ENCODE measurements at regions not wholly inside any gene's neighbourhood (a gene's known extent, or its start where the extent isn't known, plus 50 kb on each side); places are given as distances from the start of the nearest gene placed in this dataset.

DNA sequence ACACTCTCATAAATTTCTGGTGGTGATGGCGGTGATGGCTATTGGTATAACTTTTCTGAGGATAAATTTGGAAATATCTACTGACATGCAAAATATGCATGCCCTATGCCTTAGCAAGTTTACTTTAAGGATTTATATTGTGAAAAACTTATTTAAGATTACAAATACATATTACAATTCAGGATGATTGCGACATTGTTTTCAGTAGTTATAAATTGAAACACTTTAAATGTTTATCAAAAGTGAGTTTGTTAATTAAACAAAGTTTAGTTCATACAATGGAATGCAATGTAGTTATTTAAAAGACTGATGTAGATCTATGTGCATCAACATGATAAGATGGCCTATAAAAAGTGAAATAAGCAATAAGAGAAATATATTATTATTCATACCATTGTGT is 331.3 kb upstream of the NR5A2 start:
- TF ChIP-seq, protein P1, sequence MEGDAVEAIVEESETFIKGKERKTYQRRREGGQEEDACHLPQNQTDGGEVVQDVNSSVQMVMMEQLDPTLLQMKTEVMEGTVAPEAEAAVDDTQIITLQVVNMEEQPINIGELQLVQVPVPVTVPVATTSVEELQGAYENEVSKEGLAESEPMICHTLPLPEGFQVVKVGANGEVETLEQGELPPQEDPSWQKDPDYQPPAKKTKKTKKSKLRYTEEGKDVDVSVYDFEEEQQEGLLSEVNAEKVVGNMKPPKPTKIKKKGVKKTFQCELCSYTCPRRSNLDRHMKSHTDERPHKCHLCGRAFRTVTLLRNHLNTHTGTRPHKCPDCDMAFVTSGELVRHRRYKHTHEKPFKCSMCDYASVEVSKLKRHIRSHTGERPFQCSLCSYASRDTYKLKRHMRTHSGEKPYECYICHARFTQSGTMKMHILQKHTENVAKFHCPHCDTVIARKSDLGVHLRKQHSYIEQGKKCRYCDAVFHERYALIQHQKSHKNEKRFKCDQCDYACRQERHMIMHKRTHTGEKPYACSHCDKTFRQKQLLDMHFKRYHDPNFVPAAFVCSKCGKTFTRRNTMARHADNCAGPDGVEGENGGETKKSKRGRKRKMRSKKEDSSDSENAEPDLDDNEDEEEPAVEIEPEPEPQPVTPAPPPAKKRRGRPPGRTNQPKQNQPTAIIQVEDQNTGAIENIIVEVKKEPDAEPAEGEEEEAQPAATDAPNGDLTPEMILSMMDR (conservative IDR thresholded peaks at IDR 0.05), result no peak
- Mint-ChIP-seq H3K4me1 (peaks cover 8% of the 10 kb centered on the region), H3K27me3 (ENCODE audit: low read depth) (no peaks in the 10 kb centered on the region), H3K27ac (ENCODE audit: unreplicated experiment) (no peak overlapping the region), H3K4me3 (no peak overlapping the region), H3K36me3 (ENCODE audit: low read depth) (no peaks in the 10 kb centered on the region), H3K9me3 (no peaks in the 10 kb centered on the region)
- no peak for DNase-seq (ENCODE audit: low read depth, low spot score)

DNA sequence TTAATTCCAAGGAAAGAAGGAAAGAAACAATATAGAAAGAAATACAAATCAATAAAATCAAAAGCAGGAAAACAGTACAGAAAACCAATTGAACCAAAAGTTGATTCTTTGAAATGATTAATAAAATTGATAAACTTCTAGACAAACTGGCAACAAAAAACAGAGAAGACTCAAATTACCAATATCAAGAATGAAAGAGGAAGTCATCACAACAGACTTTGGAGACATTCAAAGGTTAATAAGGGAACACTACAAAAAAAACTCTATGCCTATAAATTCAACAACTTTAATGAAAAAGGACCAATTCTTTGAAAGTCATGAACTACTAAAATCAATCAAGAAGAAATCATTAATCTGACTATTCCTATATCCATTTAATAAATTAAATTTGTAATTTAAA is 329.3 kb upstream of the NR5A2 start:
- no peak for DNase-seq (ENCODE audit: low read depth, low spot score)
- TF ChIP-seq, protein P1 (conservative IDR thresholded peaks at IDR 0.05), result no peak
- Mint-ChIP-seq H3K27ac (ENCODE audit: unreplicated experiment) (no peak overlapping the region), H3K4me3 (no peak overlapping the region), H3K9me3 (no peaks in the 10 kb centered on the region), H3K4me1 (no peaks in the 10 kb centered on the region), H3K27me3 (ENCODE audit: low read depth) (no peaks in the 10 kb centered on the region), H3K36me3 (ENCODE audit: low read depth) (no peaks in the 10 kb centered on the region)

DNA sequence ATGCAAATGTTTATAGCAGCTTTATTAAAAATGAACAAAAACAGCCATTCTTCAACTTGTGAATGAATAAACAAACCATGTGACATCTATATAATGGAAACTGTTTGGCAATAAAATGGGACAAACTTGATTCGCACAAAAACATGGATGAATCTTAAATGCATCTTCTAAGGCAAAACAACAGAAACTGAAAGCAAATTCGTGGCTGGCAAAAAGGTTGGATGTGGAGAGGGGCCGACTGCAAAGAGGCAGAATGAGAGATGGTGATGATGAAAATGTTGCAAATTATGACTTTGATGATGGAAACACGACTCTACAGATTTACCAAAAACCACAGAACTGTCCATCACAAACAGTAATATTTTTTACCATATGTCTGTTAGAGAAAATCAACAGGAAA is 327.0 kb upstream of the NR5A2 start:
- no peaks in the 10 kb centered on the region for H3K4me1 Mint-ChIP-seq
- TF ChIP-seq, protein P1 (conservative IDR thresholded peaks at IDR 0.05), result no peak
- no peaks in the 10 kb centered on the region for H3K9me3 Mint-ChIP-seq
- H3K4me3 Mint-ChIP-seq, result no peak overlapping the region
- DNase-seq (ENCODE audit: low read depth, low spot score), result no peak
- H3K36me3 Mint-ChIP-seq (ENCODE audit: low read depth), result no peaks in the 10 kb centered on the region
- no peak overlapping the region for H3K27ac Mint-ChIP-seq (ENCODE audit: unreplicated experiment)
- H3K27me3 Mint-ChIP-seq (ENCODE audit: low read depth), result no peaks in the 10 kb centered on the region

DNA sequence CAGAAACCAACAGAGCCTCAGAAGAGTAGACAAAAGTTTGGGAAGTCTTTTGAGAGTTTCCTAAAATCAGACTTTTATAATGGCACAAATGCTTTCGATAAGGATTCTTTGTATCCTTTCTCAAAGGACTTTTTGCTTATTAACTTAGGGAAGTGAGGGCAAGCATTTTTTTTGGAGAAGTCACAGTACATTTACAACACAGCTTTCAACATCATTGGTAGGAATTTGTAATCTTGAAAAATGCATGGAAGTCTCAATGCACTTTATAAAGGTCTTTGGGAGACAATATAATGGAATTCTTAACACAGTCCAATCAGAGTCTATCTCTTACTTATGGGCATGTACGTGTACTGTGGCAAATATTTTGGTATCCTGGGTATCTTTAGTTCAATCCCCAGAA is 325.8 kb upstream of the NR5A2 start:
- H3K27ac Mint-ChIP-seq (ENCODE audit: unreplicated experiment), result no peak overlapping the region

DNA sequence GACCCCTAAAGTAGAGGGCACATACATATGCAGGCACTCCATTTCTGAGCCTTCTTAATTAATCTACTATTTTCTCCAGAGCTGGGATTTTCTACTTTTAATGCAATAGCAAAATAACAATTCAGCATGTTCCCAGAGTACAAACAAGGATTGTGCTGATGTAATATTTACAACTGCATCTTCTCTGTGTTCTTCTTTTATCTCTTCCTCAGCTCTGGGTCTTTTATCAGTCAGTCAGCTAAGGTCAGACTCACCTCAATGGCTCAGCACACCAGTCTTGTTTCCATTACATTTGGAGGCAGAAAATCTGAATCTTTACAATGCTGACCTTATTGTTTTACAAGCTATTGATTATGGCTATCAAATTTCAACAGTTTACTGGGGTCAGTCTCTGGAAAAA is 323.3 kb upstream of the NR5A2 start:
- H3K27me3 Mint-ChIP-seq (ENCODE audit: low read depth), result no peaks in the 10 kb centered on the region
- TF ChIP-seq, protein P1 (conservative IDR thresholded peaks at IDR 0.05), result no peak
- H3K27ac Mint-ChIP-seq (ENCODE audit: unreplicated experiment), result no peak overlapping the region
- peaks cover 4% of the 10 kb centered on the region for H3K4me1 Mint-ChIP-seq
- no peaks in the 10 kb centered on the region for H3K9me3 Mint-ChIP-seq
- DNase-seq (ENCODE audit: low read depth, low spot score), result no peak
- H3K4me3 Mint-ChIP-seq, result no peak overlapping the region
- H3K36me3 Mint-ChIP-seq (ENCODE audit: low read depth), result no peaks in the 10 kb centered on the region

More for the DNA sequence above, 325.8 kb upstream of the NR5A2 start:
- Mint-ChIP-seq H3K36me3 (ENCODE audit: low read depth) (no peaks in the 10 kb centered on the region), H3K4me3 (no peak overlapping the region), H3K27me3 (ENCODE audit: low read depth) (no peaks in the 10 kb centered on the region), H3K4me1 (no peaks in the 10 kb centered on the region), H3K9me3 (no peaks in the 10 kb centered on the region)
- DNase-seq (ENCODE audit: low read depth, low spot score), result no peak
- TF ChIP-seq, protein P1 (conservative IDR thresholded peaks at IDR 0.05), result no peak

DNA sequence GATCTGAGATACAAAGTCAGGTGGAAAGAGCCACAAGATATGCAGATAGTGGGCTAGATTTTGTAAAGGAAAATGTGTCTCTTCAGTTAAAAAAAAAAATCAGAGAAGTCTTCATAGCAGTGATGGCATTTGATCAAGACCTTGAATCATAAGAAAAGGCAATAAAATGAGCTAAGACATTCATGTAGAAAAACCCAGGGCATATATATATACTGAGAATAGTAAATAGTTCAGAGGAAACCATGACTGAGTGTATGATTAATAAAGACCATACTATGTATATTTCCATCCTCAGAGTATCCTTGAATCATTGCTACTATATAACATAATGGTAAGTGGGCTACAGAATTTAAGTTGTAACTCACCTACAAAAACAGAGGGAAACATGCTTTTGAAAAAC is 321.7 kb upstream of the NR5A2 start:
- TF ChIP-seq, protein P1 (conservative IDR thresholded peaks at IDR 0.05), result no peak
- H3K4me1 Mint-ChIP-seq, result peaks cover 4% of the 10 kb centered on the region
- no peak overlapping the region for H3K4me3 Mint-ChIP-seq
- H3K27ac Mint-ChIP-seq (ENCODE audit: unreplicated experiment), result no peak overlapping the region
- no peaks in the 10 kb centered on the region for H3K27me3 Mint-ChIP-seq (ENCODE audit: low read depth)
- no peaks in the 10 kb centered on the region for H3K36me3 Mint-ChIP-seq (ENCODE audit: low read depth)
- no peak for DNase-seq (ENCODE audit: low read depth, low spot score)
- H3K9me3 Mint-ChIP-seq, result no peaks in the 10 kb centered on the region

Data from neural crest cell (in vitro differentiated cells).